ENCODE measurements at regions not wholly inside any gene's neighbourhood (a gene's known extent, or its start where the extent isn't known, plus 50 kb on each side); places are given as distances from the start of the nearest gene placed in this dataset.

DNA sequence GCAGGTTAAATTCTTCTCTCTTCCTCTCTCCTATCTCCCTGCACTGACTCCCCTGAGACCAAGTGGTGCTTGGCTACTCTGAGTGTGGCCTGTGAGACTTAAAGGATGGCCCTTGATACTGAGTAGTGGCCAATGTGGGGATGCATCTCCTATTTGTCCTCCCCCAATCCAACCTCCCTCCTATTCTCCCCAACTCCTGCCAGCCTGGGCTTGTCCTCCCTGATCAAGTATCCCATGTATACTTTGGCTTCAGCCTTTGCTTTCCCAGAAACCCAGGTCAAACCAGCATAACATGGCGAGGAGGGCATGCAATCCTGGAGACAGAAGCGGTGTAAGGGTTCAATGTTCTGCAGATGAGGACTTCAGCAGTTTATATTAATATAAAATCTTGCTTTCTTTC is 77.9 kb upstream of the GRB10 start:
- H3K36me3 Mint-ChIP-seq (ENCODE audit: low read depth) = no peaks in the 10 kb centered on the region
- DNase-seq = no peak
- no peaks in the 10 kb centered on the region for H3K9me3 Mint-ChIP-seq (ENCODE audit: insufficient read depth)
- ChIA-PET POLR2A (no interaction called here), CTCF (no interaction called here)
- no peak overlapping the region for H3K27ac Mint-ChIP-seq
- ATAC-seq = no peak
- H3K4me1 Mint-ChIP-seq (ENCODE audit: low read depth) = peaks cover 3% of the 10 kb centered on the region
- peaks cover 2% of the 10 kb centered on the region for H3K27me3 Mint-ChIP-seq (ENCODE audit: low read depth)
- no peak overlapping the region for H3K4me3 Mint-ChIP-seq

DNA sequence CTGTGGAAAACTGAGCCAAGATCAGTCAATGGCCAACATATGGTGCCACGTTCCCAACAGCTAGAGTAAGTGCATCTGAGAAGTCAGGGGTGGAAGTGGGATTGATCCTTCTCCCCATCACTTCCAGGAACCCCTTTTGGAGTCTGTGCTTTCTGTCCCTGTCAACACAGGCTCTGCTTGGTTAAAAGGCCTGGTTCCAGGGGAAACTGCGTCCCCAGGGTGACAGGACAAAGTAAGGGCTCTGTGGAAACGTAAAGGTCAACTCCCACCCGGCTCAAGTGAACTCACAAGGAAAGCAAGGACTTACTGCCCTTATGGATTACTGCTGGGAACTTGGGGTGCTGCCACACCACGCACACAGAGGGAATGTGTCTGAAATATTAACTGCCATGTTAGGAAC is 77.5 kb upstream of the GRB10 start:
- CTCF ChIA-PET = no interaction called here
- no peaks in the 10 kb centered on the region for H3K36me3 Mint-ChIP-seq (ENCODE audit: low read depth)
- ATAC-seq = no peak

GRCh38 chr7:50858528-50859245 is 76.0 kb upstream of the GRB10 start:
- Mint-ChIP-seq H3K4me3 (no peak overlapping the region), H3K27ac (no peak overlapping the region), H3K36me3 (ENCODE audit: low read depth) (no peaks in the 10 kb centered on the region), H3K27me3 (ENCODE audit: low read depth) (peaks cover 2% of the 10 kb centered on the region), H3K4me1 (ENCODE audit: low read depth) (peaks cover 3% of the 10 kb centered on the region), H3K9me3 (ENCODE audit: insufficient read depth) (no peaks in the 10 kb centered on the region)
- ChIA-PET CTCF (interaction anchor here (0.5 kb wide), 1 partner anchor 283 kb away, joined by 4 read pairs; no protein-coding TSS in a partner anchor), POLR2A (interaction anchor here (1.0 kb wide), 1 partner anchor 11 kb away, joined by 3 read pairs; no protein-coding TSS in a partner anchor)
- ATAC-seq (no peak), DNase-seq (no peak)

More for the DNA sequence above, 77.5 kb upstream of the GRB10 start:
- Mint-ChIP-seq H3K4me1 (ENCODE audit: low read depth) (peaks cover 3% of the 10 kb centered on the region), H3K27me3 (ENCODE audit: low read depth) (peaks cover 2% of the 10 kb centered on the region), H3K4me3 (no peak overlapping the region), H3K9me3 (ENCODE audit: insufficient read depth) (no peaks in the 10 kb centered on the region), H3K27ac (no peak overlapping the region)
- DNase-seq = no peak
- POLR2A ChIA-PET = no interaction called here

- H3K4me3 Mint-ChIP-seq = no peak overlapping the region
- ATAC-seq (no peak), DNase-seq (no peak)
- no peaks in the 10 kb centered on the region for H3K4me1 Mint-ChIP-seq (ENCODE audit: low read depth)
- peaks cover 2% of the 10 kb centered on the region for H3K27me3 Mint-ChIP-seq (ENCODE audit: low read depth)
- no peaks in the 10 kb centered on the region for H3K9me3 Mint-ChIP-seq (ENCODE audit: insufficient read depth)
- no peaks in the 10 kb centered on the region for H3K36me3 Mint-ChIP-seq (ENCODE audit: low read depth)
- no peak overlapping the region for H3K27ac Mint-ChIP-seq
- ChIA-PET CTCF (interaction anchor here (0.5 kb wide), 1 partner anchor 283 kb away, joined by 4 read pairs; no protein-coding TSS in a partner anchor), POLR2A (no interaction called here)
Observed at GRCh38 chr7:50857804-50858489, 75.3 kb upstream of the GRB10 start.

GRCh38 chr7:50856806-50857205 is 74.1 kb upstream of the GRB10 start:
- Mint-ChIP-seq H3K9me3 (ENCODE audit: insufficient read depth) (no peaks in the 10 kb centered on the region), H3K36me3 (ENCODE audit: low read depth) (no peaks in the 10 kb centered on the region), H3K27me3 (ENCODE audit: low read depth) (peaks cover 2% of the 10 kb centered on the region), H3K4me1 (ENCODE audit: low read depth) (no peaks in the 10 kb centered on the region), H3K4me3 (no peak overlapping the region), H3K27ac (no peak overlapping the region)
- ChIA-PET POLR2A (no interaction called here), CTCF (no interaction called here)
- DNase-seq = no peak
- no peak for ATAC-seq

DNA sequence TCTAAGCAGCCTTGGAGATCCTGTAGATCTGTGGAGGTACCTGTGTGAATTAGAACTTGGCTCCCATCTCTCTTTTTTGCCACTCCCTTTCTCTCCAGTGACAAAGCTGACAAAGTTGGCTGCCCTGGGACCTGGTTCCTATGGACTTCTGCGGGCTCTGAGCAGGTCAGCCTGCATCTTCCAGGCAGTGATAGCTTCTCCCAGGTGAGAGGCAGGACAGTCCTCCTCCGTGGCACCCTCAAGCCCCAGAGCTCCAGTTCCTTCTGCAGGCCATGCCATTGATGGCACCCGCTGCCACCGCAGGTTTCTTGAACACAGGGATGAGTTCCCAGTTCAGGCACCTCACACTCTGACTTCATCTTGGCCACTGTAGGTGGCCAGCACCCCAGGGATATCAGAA is 73.5 kb upstream of the GRB10 start:
- H3K4me1 Mint-ChIP-seq (ENCODE audit: low read depth) = no peaks in the 10 kb centered on the region
- H3K9me3 Mint-ChIP-seq (ENCODE audit: insufficient read depth) = no peaks in the 10 kb centered on the region
- peaks cover 2% of the 10 kb centered on the region for H3K27me3 Mint-ChIP-seq (ENCODE audit: low read depth)
- no peak overlapping the region for H3K4me3 Mint-ChIP-seq
- no peak overlapping the region for H3K27ac Mint-ChIP-seq
- ChIA-PET POLR2A (no interaction called here), CTCF (no interaction called here)
- ATAC-seq = no peak
- no peak for DNase-seq
- H3K36me3 Mint-ChIP-seq (ENCODE audit: low read depth) = no peaks in the 10 kb centered on the region

DNA sequence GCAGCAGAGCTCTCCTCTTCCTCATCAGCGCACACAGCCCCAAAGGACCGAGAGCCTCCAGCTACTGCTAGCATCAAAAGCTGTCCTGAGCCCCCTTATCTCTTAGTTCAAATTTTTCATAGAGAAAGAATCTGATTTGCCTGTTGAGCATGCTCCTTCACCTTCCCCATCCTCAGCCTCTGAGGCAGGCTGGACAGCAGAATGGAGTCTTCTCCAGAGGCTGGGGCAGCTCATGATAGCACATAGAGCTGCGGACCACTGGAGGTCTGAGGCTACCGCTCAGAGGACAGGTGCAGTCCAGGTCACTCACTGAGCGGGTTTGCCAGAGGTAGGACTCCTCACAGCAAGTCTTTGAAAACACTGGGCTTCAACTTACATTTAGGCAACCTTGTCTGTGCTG is 72.8 kb upstream of the GRB10 start:
- H3K36me3 Mint-ChIP-seq (ENCODE audit: low read depth) = no peaks in the 10 kb centered on the region
- DNase-seq = no peak
- POLR2A ChIA-PET = no interaction called here
- peaks cover 2% of the 10 kb centered on the region for H3K27me3 Mint-ChIP-seq (ENCODE audit: low read depth)
- H3K9me3 Mint-ChIP-seq (ENCODE audit: insufficient read depth) = no peaks in the 10 kb centered on the region
- H3K4me3 Mint-ChIP-seq = no peak overlapping the region
- no peaks in the 10 kb centered on the region for H3K4me1 Mint-ChIP-seq (ENCODE audit: low read depth)
- no peak for ATAC-seq
- CTCF ChIA-PET = no interaction called here
- no peak overlapping the region for H3K27ac Mint-ChIP-seq

DNA sequence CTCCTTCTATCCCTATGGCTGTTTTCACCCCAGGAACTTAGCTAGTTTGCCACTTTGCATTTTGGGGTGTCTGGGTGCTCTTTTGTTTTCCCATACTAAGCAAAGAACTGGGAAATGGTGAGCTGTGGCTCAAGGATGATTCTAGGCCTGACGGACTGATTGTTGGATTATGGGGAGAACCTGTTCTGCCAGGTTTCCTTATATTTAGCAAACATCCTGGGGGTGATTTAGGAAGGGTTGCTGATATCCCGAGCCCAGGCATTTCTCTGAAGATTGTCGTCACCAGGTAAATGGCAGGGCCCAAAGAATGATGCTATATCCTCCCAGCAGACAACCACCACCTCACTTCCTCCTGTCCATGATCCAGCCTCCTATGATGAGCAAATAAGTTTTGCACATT is 72.1 kb upstream of the GRB10 start:
- Mint-ChIP-seq H3K27me3 (ENCODE audit: low read depth) (peaks cover 2% of the 10 kb centered on the region), H3K4me1 (ENCODE audit: low read depth) (no peaks in the 10 kb centered on the region), H3K36me3 (ENCODE audit: low read depth) (no peaks in the 10 kb centered on the region), H3K9me3 (ENCODE audit: insufficient read depth) (no peaks in the 10 kb centered on the region), H3K27ac (no peak overlapping the region), H3K4me3 (no peak overlapping the region)
- DNase-seq (no peak), ATAC-seq (no peak)
- CTCF ChIA-PET = no interaction called here
- POLR2A ChIA-PET = interaction anchor here (0.6 kb wide), 1 partner anchor 114 kb away, joined by 3 read pairs; no protein-coding TSS in a partner anchor

DNA sequence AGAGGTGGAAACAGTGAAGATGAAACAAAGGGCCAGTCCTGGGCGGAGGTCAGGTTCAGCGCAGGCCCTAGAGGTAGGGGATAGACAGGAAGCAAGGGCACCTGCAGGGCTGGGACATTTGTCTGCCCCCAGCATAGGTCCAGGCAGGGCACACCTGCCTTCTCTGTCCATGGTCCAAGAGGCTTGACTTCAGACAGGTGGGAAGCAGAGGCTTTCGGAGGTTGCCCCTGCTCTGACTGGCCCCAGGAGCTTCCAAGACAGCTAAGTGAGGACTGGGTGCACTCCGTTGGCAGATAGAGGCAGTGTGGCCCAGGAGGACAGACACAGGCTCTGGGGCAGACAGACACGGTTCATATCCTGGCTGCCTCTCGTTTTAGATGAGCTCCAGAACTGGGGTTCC is 71.6 kb upstream of the GRB10 start:
- ChIA-PET POLR2A (no interaction called here), CTCF (no interaction called here)
- ATAC-seq = no peak
- H3K9me3 Mint-ChIP-seq (ENCODE audit: insufficient read depth) = no peaks in the 10 kb centered on the region
- no peaks in the 10 kb centered on the region for H3K36me3 Mint-ChIP-seq (ENCODE audit: low read depth)
- H3K27ac Mint-ChIP-seq = no peak overlapping the region
- H3K4me1 Mint-ChIP-seq (ENCODE audit: low read depth) = no peaks in the 10 kb centered on the region
- peaks cover 7% of the 10 kb centered on the region for H3K27me3 Mint-ChIP-seq (ENCODE audit: low read depth)
- DNase-seq = no peak
- no peak overlapping the region for H3K4me3 Mint-ChIP-seq

DNA sequence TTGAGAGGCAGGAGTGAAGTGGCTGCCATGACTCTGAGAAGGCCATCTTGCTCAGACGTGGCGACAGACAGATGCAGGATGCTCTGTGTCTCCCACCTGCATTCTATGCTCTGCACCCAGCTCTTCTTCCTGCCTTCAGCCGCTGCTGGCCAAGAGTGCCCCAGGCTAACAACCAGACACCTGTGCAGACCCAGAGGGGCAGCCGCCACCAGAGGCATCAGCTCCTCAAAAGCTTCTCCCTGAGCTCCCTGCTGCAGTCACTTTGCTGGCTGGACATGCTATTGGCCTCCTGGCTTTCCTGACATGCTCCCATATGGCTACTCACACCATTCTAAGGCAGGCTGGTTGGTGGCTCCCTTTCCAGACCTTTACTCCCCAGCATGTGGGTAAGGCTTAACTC is 70.6 kb upstream of the GRB10 start:
- H3K36me3 Mint-ChIP-seq (ENCODE audit: low read depth) = no peaks in the 10 kb centered on the region

GRCh38 chr7:50852901-50853300 is 70.2 kb upstream of the GRB10 start:
- DNase-seq (no peak), ATAC-seq (no peak)
- Mint-ChIP-seq H3K4me3 (no peak overlapping the region), H3K27me3 (ENCODE audit: low read depth) (peaks cover 5% of the 10 kb centered on the region), H3K9me3 (ENCODE audit: insufficient read depth) (no peaks in the 10 kb centered on the region), H3K36me3 (ENCODE audit: low read depth) (no peaks in the 10 kb centered on the region), H3K4me1 (ENCODE audit: low read depth) (no peaks in the 10 kb centered on the region), H3K27ac (no peak overlapping the region)
- ChIA-PET POLR2A (no interaction called here), CTCF (no interaction called here)

More for the DNA sequence above, 70.6 kb upstream of the GRB10 start:
- POLR2A ChIA-PET = no interaction called here
- no peak for ATAC-seq
- Mint-ChIP-seq H3K4me3 (no peak overlapping the region), H3K27me3 (ENCODE audit: low read depth) (peaks cover 5% of the 10 kb centered on the region), H3K4me1 (ENCODE audit: low read depth) (no peaks in the 10 kb centered on the region), H3K9me3 (ENCODE audit: insufficient read depth) (no peaks in the 10 kb centered on the region), H3K27ac (no peak overlapping the region)
- CTCF ChIA-PET = no interaction called here
- DNase-seq = no peak

GRCh38 chr7:50851891-50852290 is 69.2 kb upstream of the GRB10 start:
- POLR2A ChIA-PET = no interaction called here
- H3K4me1 Mint-ChIP-seq (ENCODE audit: low read depth) = no peaks in the 10 kb centered on the region
- H3K27ac Mint-ChIP-seq = no peak overlapping the region
- DNase-seq = no peak
- ATAC-seq = no peak
- H3K27me3 Mint-ChIP-seq (ENCODE audit: low read depth) = peaks cover 5% of the 10 kb centered on the region
- CTCF ChIA-PET = no interaction called here
- H3K4me3 Mint-ChIP-seq = no peak overlapping the region
- H3K36me3 Mint-ChIP-seq (ENCODE audit: low read depth) = no peaks in the 10 kb centered on the region
- H3K9me3 Mint-ChIP-seq (ENCODE audit: insufficient read depth) = no peaks in the 10 kb centered on the region
